H9 (cell line): ENCODE measurements at regions not wholly inside any gene's neighbourhood (a gene's known extent, or its start where the extent isn't known, plus 50 kb on each side); places are given as distances from the start of the nearest gene placed in this dataset.

Experiments
- DNase-seq: peaks from one replicate; pipeline ENCODE4 v3.0.0-alpha.2; 2017
- H2AFZ ChIP-seq: one replicate; pipeline ENCODE4 v1.6.1; 2013; ENCODE audit warnings: mild to moderate bottlenecking, low read length, control low read depth, moderate library complexity
- H2AK5ac ChIP-seq: 2 replicates; pipeline ENCODE4 v1.6.1; 2013; ENCODE audit warnings: low read length, control low read depth, mixed read lengths; ENCODE audit not compliant: insufficient read length
- H2BK120ac ChIP-seq: one replicate; pipeline ENCODE4 v1.6.1; 2013; ENCODE audit warnings: low read depth, mild to moderate bottlenecking, low read length, control low read depth, inconsistent platforms; ENCODE audit not compliant: poor library complexity, severe bottlenecking
- H2BK12ac ChIP-seq: 2 replicates; pipeline ENCODE4 v1.6.1; 2013; ENCODE audit warnings: low read length, control low read depth, mixed read lengths, low read depth; ENCODE audit not compliant: insufficient read length
- H2BK15ac ChIP-seq: 2 replicates; pipeline ENCODE4 v1.6.1; 2013; ENCODE audit warnings: low read depth, low read length, control low read depth
- H2BK20ac ChIP-seq: one replicate; pipeline ENCODE4 v1.6.1; 2013; ENCODE audit warnings: low read depth, mild to moderate bottlenecking, low read length, control low read depth, inconsistent platforms; ENCODE audit not compliant: poor library complexity, severe bottlenecking
- H2BK5ac ChIP-seq: 2 replicates; pipeline ENCODE4 v1.6.1; 2013; ENCODE audit warnings: low read length, control low read depth, mixed read lengths; ENCODE audit not compliant: insufficient read length
- H3K14ac ChIP-seq: 2 replicates; pipeline ENCODE4 v1.6.1; 2013; ENCODE audit warnings: low read length, control low read depth; ENCODE audit not compliant: insufficient read depth
- H3K18ac ChIP-seq: 2 replicates; pipeline ENCODE4 v1.6.1; 2013; ENCODE audit warnings: low read depth, mild to moderate bottlenecking, mixed read lengths, low read length, control low read depth; ENCODE audit not compliant: insufficient read length
- H3K23ac ChIP-seq: 2 replicates; pipeline ENCODE4 v1.6.1; 2013; ENCODE audit warnings: low read length, control low read depth, mixed read lengths, low read depth; ENCODE audit not compliant: insufficient read length
- H3K23me2 ChIP-seq: 2 replicates; pipeline ENCODE4 v1.6.1; 2013; ENCODE audit warnings: low read depth, mild to moderate bottlenecking, mixed read lengths, low read length, control low read depth; ENCODE audit not compliant: insufficient read length, poor library complexity, severe bottlenecking
- H3K27ac ChIP-seq: 2 replicates; pipeline ENCODE4 v1.5.1; 2013; ENCODE audit warnings: low read length, control low read depth, mixed read lengths, low read depth; ENCODE audit not compliant: insufficient read length
- H3K27me3 ChIP-seq: 2 replicates; pipeline ENCODE4 v1.6.1; 2013; ENCODE audit warnings: low read length, control low read depth, inconsistent platforms; ENCODE audit not compliant: insufficient read depth
- H3K4ac ChIP-seq: 2 replicates; pipeline ENCODE4 v1.6.1; 2013; ENCODE audit warnings: low read depth, mild to moderate bottlenecking, control low read depth, inconsistent platforms, low read length, moderate library complexity
- H3K4me1 ChIP-seq: 2 replicates; pipeline ENCODE4 v1.6.1; 2013; ENCODE audit warnings: low read length, control low read depth, inconsistent platforms; ENCODE audit not compliant: insufficient read depth
- H3K4me2 ChIP-seq: 2 replicates; pipeline ENCODE4 v1.6.1; 2013; ENCODE audit warnings: low read length, control low read depth, mixed read lengths; ENCODE audit not compliant: insufficient read length, insufficient read depth
- H3K56ac ChIP-seq: 2 replicates; pipeline ENCODE4 v1.6.1; 2013; ENCODE audit warnings: low read depth, mild to moderate bottlenecking, mixed read lengths, low read length, control low read depth; ENCODE audit not compliant: insufficient read length
- H3K79me1 ChIP-seq: 2 replicates; pipeline ENCODE4 v1.6.1; 2013; ENCODE audit warnings: low read depth, mild to moderate bottlenecking, moderate library complexity, low read length, control low read depth, inconsistent platforms; ENCODE audit not compliant: insufficient read depth, poor library complexity, severe bottlenecking
- H3K79me2 ChIP-seq: 2 replicates; pipeline ENCODE4 v1.6.1; 2013; ENCODE audit warnings: low read length, control low read depth, inconsistent platforms; ENCODE audit not compliant: insufficient read depth
- H3K9ac ChIP-seq: 2 replicates; pipeline ENCODE4 v1.6.1; 2013; ENCODE audit warnings: low read length, control low read depth, mixed read lengths; ENCODE audit not compliant: insufficient read length; ENCODE audit errors: extremely low read depth
- H3K9me3 ChIP-seq: one replicate; pipeline ENCODE4 v1.6.1; 2013; ENCODE audit warnings: low read depth, low read length, inconsistent platforms; ENCODE audit not compliant: control insufficient read depth
- H3T11ph ChIP-seq: one replicate; pipeline ENCODE4 v1.6.1; 2013; ENCODE audit warnings: mild to moderate bottlenecking, low read length, control low read depth, inconsistent platforms
- H4K20me1 ChIP-seq: one replicate; pipeline ENCODE4 v1.6.1; 2013; ENCODE audit not compliant: control insufficient read depth, insufficient read length, insufficient read depth
- H4K5ac ChIP-seq: 2 replicates; pipeline ENCODE4 v1.6.1; 2013; ENCODE audit warnings: low read depth, mild to moderate bottlenecking, mixed read lengths, low read length, control low read depth; ENCODE audit not compliant: insufficient read length
- H4K8ac ChIP-seq: replicated peaks from 2 replicates; pipeline ENCODE4 v1.6.1; 2013; ENCODE audit warnings: low read length, control low read depth, mixed read lengths, low read depth; ENCODE audit not compliant: insufficient read length
- H4K91ac ChIP-seq: 2 replicates; pipeline ENCODE4 v1.6.1; 2013; ENCODE audit warnings: low read depth, mild to moderate bottlenecking, moderate library complexity, mixed read lengths, low read length, control low read depth; ENCODE audit not compliant: insufficient read length
- H3K27ac Mint-ChIP-seq, 3 experiments: 2 replicates in 2 of 3; 3 replicates in 1 of 3; pipeline ENCODE4 v1.8.0; 2020 to 2021; ENCODE audit warnings: mixed read lengths in 3 of 3, mild to moderate bottlenecking in 1 of 3, moderate library complexity in 1 of 3
- H3K27me3 Mint-ChIP-seq: 2 replicates; pipeline ENCODE4 v1.8.0; 2021; ENCODE audit warnings: low read depth, mild to moderate bottlenecking, moderate library complexity, mixed read lengths
- H3K36me3 Mint-ChIP-seq, 3 experiments: 2 replicates in 2 of 3; 3 replicates in 1 of 3; pipeline ENCODE4 v1.8.0; 2020 to 2021; ENCODE audit warnings: low read depth in 3 of 3, mixed read lengths in 3 of 3; ENCODE audit not compliant: insufficient read depth in 1 of 3
- H3K4me1 Mint-ChIP-seq, 2 experiments: 2 replicates each; pipeline ENCODE4 v1.8.0; 2020; ENCODE audit warnings: mixed read lengths in 2 of 2
- H3K4me3 Mint-ChIP-seq, 2 experiments: 2 replicates in 1 of 2; 3 replicates in 1 of 2; pipeline ENCODE4 v1.8.0; 2020 to 2021; ENCODE audit warnings: mild to moderate bottlenecking in 2 of 2, mixed read lengths in 2 of 2, moderate library complexity in 1 of 2
- H3K9me3 Mint-ChIP-seq, 2 experiments: 2 replicates in 1 of 2; 3 replicates in 1 of 2; pipeline ENCODE4 v1.8.0; 2020; ENCODE audit warnings: mild to moderate bottlenecking in 2 of 2, mixed read lengths in 2 of 2, moderate library complexity in 1 of 2
- CTCF ChIP-seq: fragments of 200-600 bp; sonication (generic); conservative IDR thresholded peaks from 3 replicates; pipeline ENCODE4 v1.8.0; 2021; ENCODE audit warnings: antibody characterized with exemption, mild to moderate bottlenecking
- WGBS: extraction: QIAGEN DNeasy Blood & Tissue Kit; methylation state at CpG from one replicate; pipeline ENCODE4 v1.1.7; 2013; ENCODE audit warnings: missing lambda C conversion rate, low lambda C conversion rate, mixed read lengths; ENCODE audit not compliant: insufficient read length; ENCODE audit errors: extremely low coverage; 5-methylcytosine and 5-hydroxymethylcytosine counted together

GRCh38 chr10:128519581-128519980, 393.4 kb upstream of the MKI67 start:
- H3K27me3 ChIP-seq = no peaks in the 10 kb centered on the region; the same call in 1 of the 2 replicates
- no peak overlapping the region for H3K18ac ChIP-seq
- no peak overlapping the region for H3K4ac ChIP-seq
- Mint-ChIP-seq H3K9me3 (no peaks in the 10 kb centered on the region; a peak in 1 of 5 replicates), H3K27ac (peak overlapping the region in 1 of 3 experiments; percentile 39; a peak in 1 of 7 replicates), H3K27me3 (no peaks in the 10 kb centered on the region; the same call in none of the 2 replicates), H3K4me1 (peaks cover 7 to 8% of the 10 kb centered on the region in 2 experiments; a peak in 3 of 4 replicates), H3K36me3 (no peaks in the 10 kb centered on the region; a peak in 2 of 7 replicates), H3K4me3 (no peak overlapping the region; a peak in 1 of 5 replicates)
- H3K4me1 ChIP-seq = no peaks in the 10 kb centered on the region
- no peak overlapping the region for H4K8ac ChIP-seq
- no peaks in the 10 kb centered on the region for H3K79me1 ChIP-seq
- no peak overlapping the region for H2BK15ac ChIP-seq
- H3K4me2 ChIP-seq = no peak overlapping the region
- no peak for TF ChIP-seq CTCF
- H4K20me1 ChIP-seq = no peaks in the 10 kb centered on the region
- no peak overlapping the region for H3K14ac ChIP-seq
- no peak overlapping the region for H2BK120ac ChIP-seq
- H3K79me2 ChIP-seq = no peaks in the 10 kb centered on the region
- no peak for DNase-seq
- no peak overlapping the region for H4K91ac ChIP-seq
- H4K5ac ChIP-seq = no peak overlapping the region
- WGBS = no CpG with 5 or more reads among the region's 6 CpGs
- H3K9me3 ChIP-seq = no peaks in the 10 kb centered on the region
- peaks cover 5% of the 10 kb centered on the region for H3K23me2 ChIP-seq
- no peak overlapping the region for H3K27ac ChIP-seq
- no peak overlapping the region for H2AFZ ChIP-seq
- no peak overlapping the region for H2AK5ac ChIP-seq
- H3K9ac ChIP-seq = no peak overlapping the region
- no peak overlapping the region for H3K23ac ChIP-seq
- H2BK5ac ChIP-seq = no peak overlapping the region
- no peak overlapping the region for H3T11ph ChIP-seq
- no peak overlapping the region for H2BK20ac ChIP-seq
- H3K56ac ChIP-seq = no peak overlapping the region
- no peak overlapping the region for H2BK12ac ChIP-seq
